Mesendoderm (in vitro differentiated cells): ENCODE measurements at regions not wholly inside any gene's neighbourhood (a gene's known extent, or its start where the extent isn't known, plus 50 kb on each side); places are given as distances from the start of the nearest gene placed in this dataset.

Source experiments
- DNase-seq: peaks from one replicate; pipeline ENCODE4 v3.0.0; 2013
- H2AK5ac ChIP-seq: 2 replicates; pipeline ENCODE4 v1.6.1; 2013; ENCODE audit warnings: low read length, inconsistent platforms
- H2BK120ac ChIP-seq: 2 replicates; pipeline ENCODE4 v1.6.1; 2013; ENCODE audit warnings: low read depth, mild to moderate bottlenecking, low read length, moderate library complexity, mixed read lengths
- H2BK15ac ChIP-seq: replicated peaks from 2 replicates; pipeline ENCODE4 v1.6.1; 2013; ENCODE audit warnings: low read depth, mild to moderate bottlenecking, moderate library complexity
- H2BK5ac ChIP-seq: 2 replicates; pipeline ENCODE4 v1.6.1; 2013; ENCODE audit warnings: low read length, inconsistent platforms
- H3K18ac ChIP-seq: 2 replicates; pipeline ENCODE4 v1.6.1; 2013; ENCODE audit warnings: mild to moderate bottlenecking, low read length, mixed read lengths
- H3K23ac ChIP-seq: one replicate; pipeline ENCODE4 v1.6.1; 2013; ENCODE audit warnings: low read length
- H3K27ac ChIP-seq: 2 replicates; pipeline ENCODE4 v1.5.1; 2013; ENCODE audit warnings: low read depth, mild to moderate bottlenecking, inconsistent platforms, low read length, moderate library complexity
- H3K27me3 ChIP-seq: 2 replicates; pipeline ENCODE4 v1.6.1; 2013; ENCODE audit warnings: low read length, control low read depth, mild to moderate bottlenecking, inconsistent platforms; ENCODE audit not compliant: insufficient read depth, poor library complexity
- H3K36me3 ChIP-seq: 2 replicates; pipeline ENCODE4 v1.6.1; 2013; ENCODE audit warnings: low read length, inconsistent platforms; ENCODE audit not compliant: control insufficient read depth, insufficient read depth
- H3K4ac ChIP-seq: one replicate; pipeline ENCODE4 v1.6.1; 2013; ENCODE audit warnings: low read depth, mild to moderate bottlenecking, low read length, moderate library complexity
- H3K4me1 ChIP-seq: 2 replicates; pipeline ENCODE4 v1.6.1; 2013; ENCODE audit warnings: low read depth, low read length, inconsistent platforms; ENCODE audit not compliant: control insufficient read depth
- H3K4me2 ChIP-seq: 2 replicates; pipeline ENCODE4 v1.6.1; 2013; ENCODE audit warnings: low read length
- H3K4me3 ChIP-seq: 2 replicates; pipeline ENCODE4 v1.5.1; 2013; ENCODE audit warnings: mild to moderate bottlenecking, low read length
- H3K56ac ChIP-seq: one replicate; pipeline ENCODE4 v1.6.1; 2013; ENCODE audit warnings: low read length
- H3K79me1 ChIP-seq: 2 replicates; pipeline ENCODE4 v1.6.1; 2013; ENCODE audit warnings: low read length, inconsistent platforms
- H3K79me2 ChIP-seq: 2 replicates; pipeline ENCODE4 v1.6.1; 2013; ENCODE audit warnings: mild to moderate bottlenecking, low read length; ENCODE audit not compliant: control insufficient read depth, insufficient read depth
- H3K9ac ChIP-seq: 2 replicates; pipeline ENCODE4 v1.6.1; 2013; ENCODE audit warnings: low read length, inconsistent platforms
- H4K5ac ChIP-seq: one replicate; pipeline ENCODE4 v1.6.1; 2013; ENCODE audit warnings: low read length
- H4K8ac ChIP-seq: one replicate; pipeline ENCODE4 v1.6.1; 2013; ENCODE audit warnings: low read depth, mild to moderate bottlenecking, control low read depth, low read length, moderate library complexity
- WGBS: extraction: QIAGEN DNeasy Blood & Tissue Kit; methylation state at CpG from one replicate; pipeline ENCODE4 v1.1.7; 2013; ENCODE audit warnings: low lambda C conversion rate, missing lambda C conversion rate; ENCODE audit not compliant: insufficient coverage; ENCODE audit errors: extremely low coverage; 5-methylcytosine and 5-hydroxymethylcytosine counted together

DNA sequence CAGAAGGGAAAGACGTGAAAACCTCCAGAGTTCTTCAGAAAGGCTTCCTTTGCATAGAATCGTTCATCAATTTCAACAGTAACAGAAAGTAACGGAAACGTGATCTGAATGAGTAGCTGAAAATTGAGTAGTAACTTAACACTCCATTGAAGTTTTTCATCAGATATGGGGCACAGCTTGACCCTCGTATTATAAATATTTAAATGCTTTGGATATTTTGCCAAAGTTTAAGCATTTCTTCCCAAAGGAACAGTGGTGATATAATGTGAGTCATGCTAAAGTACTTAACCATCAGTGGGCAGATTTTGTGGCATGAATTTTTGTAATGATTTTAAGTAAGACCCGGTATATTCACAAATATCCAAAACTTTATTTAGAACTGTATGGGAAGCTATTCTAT, 67.4 kb upstream of the ADAMTS19 start:
- Histone ChIP-seq H4K8ac (no peak overlapping the region), H3K9ac (no peak overlapping the region), H3K27me3 (no peaks in the 10 kb centered on the region), H3K4ac (no peak overlapping the region), H3K23ac (no peak overlapping the region), H2BK120ac (no peak overlapping the region), H3K4me1 (no peaks in the 10 kb centered on the region), H2BK15ac (no peak overlapping the region), H3K36me3 (no peaks in the 10 kb centered on the region), H3K4me3 (no peak overlapping the region), H3K56ac (no peak overlapping the region), H3K4me2 (no peak overlapping the region), H3K18ac (no peak overlapping the region), H3K27ac (no peak overlapping the region), H4K5ac (no peak overlapping the region), H2AK5ac (no peak overlapping the region), H3K79me1 (no peaks in the 10 kb centered on the region), H3K79me2 (no peaks in the 10 kb centered on the region), H2BK5ac (no peak overlapping the region)
- no peak for DNase-seq
- no CpG with 5 or more reads among the region's 6 CpGs for WGBS

DNA sequence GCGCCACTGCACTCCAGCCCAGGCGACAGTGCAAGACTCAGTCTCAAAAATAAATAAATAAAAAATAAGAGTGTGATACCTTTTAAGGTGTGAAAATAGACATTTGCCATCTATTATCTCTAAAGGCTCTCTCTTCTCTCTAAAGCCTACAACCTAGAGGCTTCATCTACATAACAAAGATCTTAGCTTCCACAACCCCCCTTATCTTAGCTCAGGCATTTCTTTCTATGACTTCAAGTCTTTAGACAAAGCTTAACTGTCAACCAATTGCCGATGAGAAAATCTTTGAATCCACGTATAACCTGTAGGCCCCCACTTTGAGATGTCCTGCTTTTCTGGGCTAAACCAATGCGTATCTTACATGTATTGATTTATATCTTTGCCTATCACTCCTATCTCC, 64.9 kb upstream of the ADAMTS19 start:
- no peak overlapping the region for H3K23ac ChIP-seq
- no peak overlapping the region for H3K18ac ChIP-seq
- DNase-seq, result peak; percentile 47

DNA sequence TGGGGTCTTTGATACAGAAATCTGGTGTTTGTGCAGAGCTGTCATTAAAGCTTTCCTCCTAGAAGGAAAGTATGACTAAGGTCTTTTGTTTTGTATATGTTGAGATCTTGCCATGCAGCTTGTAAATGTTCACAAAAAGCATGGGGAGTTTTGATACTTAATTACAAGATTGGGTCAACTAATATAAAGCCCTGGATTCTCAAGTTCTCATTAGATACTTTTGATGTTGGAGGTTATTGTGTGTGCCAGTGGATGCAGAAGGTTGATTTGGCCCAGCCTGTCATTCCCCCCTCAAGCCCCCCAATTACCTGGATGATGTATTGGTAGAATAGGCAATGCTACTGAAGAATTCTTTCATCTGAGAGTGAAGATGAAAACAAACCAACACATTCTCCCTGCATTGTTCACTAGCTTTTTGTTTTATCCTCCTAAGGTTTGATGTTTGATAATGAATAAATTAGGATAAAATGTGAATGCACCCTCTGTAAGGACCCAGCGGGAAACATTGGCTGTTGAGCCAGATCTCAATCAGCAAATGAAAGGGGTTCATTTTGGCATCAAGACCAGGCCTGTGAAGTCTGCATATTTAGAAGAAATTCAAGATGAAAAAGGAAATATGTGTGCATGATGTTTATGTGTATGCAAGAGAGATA, 61.9 kb upstream of the ADAMTS19 start:
- H3K4me1 ChIP-seq, result no peaks in the 10 kb centered on the region
- no peaks in the 10 kb centered on the region for H3K79me1 ChIP-seq
- no peaks in the 10 kb centered on the region for H3K27me3 ChIP-seq
- no CpG with 5 or more reads among the region's 1 CpG for WGBS
- H3K18ac ChIP-seq, result no peak overlapping the region
- no peak overlapping the region for H2AK5ac ChIP-seq
- H3K23ac ChIP-seq, result no peak overlapping the region
- H3K4me2 ChIP-seq, result no peak overlapping the region
- H2BK15ac ChIP-seq, result no peak overlapping the region
- no peak for DNase-seq
- H3K4me3 ChIP-seq, result no peak overlapping the region
- no peak overlapping the region for H3K56ac ChIP-seq
- H3K9ac ChIP-seq, result no peak overlapping the region
- no peak overlapping the region for H2BK5ac ChIP-seq
- no peak overlapping the region for H4K5ac ChIP-seq
- no peak overlapping the region for H2BK120ac ChIP-seq
- H3K4ac ChIP-seq, result no peak overlapping the region
- H3K79me2 ChIP-seq, result no peaks in the 10 kb centered on the region
- no peaks in the 10 kb centered on the region for H3K36me3 ChIP-seq
- H4K8ac ChIP-seq, result no peak overlapping the region
- H3K27ac ChIP-seq, result no peak overlapping the region

More for the DNA sequence above, 64.9 kb upstream of the ADAMTS19 start:
- H3K27me3 ChIP-seq, result no peaks in the 10 kb centered on the region
- H2BK120ac ChIP-seq, result no peak overlapping the region
- H2BK15ac ChIP-seq, result no peak overlapping the region
- H2AK5ac ChIP-seq, result no peak overlapping the region
- no CpG with 5 or more reads among the region's 5 CpGs for WGBS
- H3K79me1 ChIP-seq, result no peaks in the 10 kb centered on the region
- H2BK5ac ChIP-seq, result no peak overlapping the region
- H4K8ac ChIP-seq, result no peak overlapping the region
- no peaks in the 10 kb centered on the region for H3K36me3 ChIP-seq
- H3K4me3 ChIP-seq, result no peak overlapping the region
- no peak overlapping the region for H3K4me2 ChIP-seq
- H3K4ac ChIP-seq, result no peak overlapping the region
- H4K5ac ChIP-seq, result no peak overlapping the region
- no peak overlapping the region for H3K56ac ChIP-seq
- H3K9ac ChIP-seq, result no peak overlapping the region
- H3K27ac ChIP-seq, result no peak overlapping the region
- no peaks in the 10 kb centered on the region for H3K4me1 ChIP-seq
- H3K79me2 ChIP-seq, result no peaks in the 10 kb centered on the region

DNA sequence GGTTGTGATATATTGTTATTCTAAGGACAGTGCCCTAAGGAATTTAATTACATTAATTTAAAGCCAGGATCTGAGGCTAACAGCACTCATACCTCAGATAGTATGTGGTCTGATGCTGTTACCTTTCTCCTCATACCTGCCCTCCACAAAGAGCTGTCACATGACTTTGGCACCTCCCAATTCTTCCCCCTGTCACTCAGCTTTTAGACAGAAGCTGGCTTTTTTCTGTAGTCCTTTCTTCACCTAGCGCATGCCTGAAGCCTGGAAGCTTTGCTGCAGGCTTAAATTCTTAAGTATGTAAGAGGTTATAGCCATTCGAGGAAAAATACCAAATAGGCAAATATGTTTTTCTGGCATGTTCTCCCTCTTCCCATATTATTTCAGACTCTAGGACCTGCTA, 61.0 kb upstream of the ADAMTS19 start:
- Histone ChIP-seq H3K9ac (no peak overlapping the region), H4K8ac (no peak overlapping the region), H3K27ac (no peak overlapping the region), H3K79me1 (no peaks in the 10 kb centered on the region), H3K36me3 (no peaks in the 10 kb centered on the region), H3K18ac (no peak overlapping the region), H4K5ac (no peak overlapping the region), H2BK15ac (no peak overlapping the region), H3K4me2 (no peak overlapping the region), H3K4ac (no peak overlapping the region), H3K4me3 (no peak overlapping the region), H3K56ac (no peak overlapping the region), H2AK5ac (no peak overlapping the region), H2BK5ac (no peak overlapping the region), H3K79me2 (no peaks in the 10 kb centered on the region), H3K4me1 (no peaks in the 10 kb centered on the region), H2BK120ac (no peak overlapping the region), H3K27me3 (no peaks in the 10 kb centered on the region), H3K23ac (no peak overlapping the region)
- no CpG with 5 or more reads among the region's 2 CpGs for WGBS
- DNase-seq, result peak; percentile 57

DNA sequence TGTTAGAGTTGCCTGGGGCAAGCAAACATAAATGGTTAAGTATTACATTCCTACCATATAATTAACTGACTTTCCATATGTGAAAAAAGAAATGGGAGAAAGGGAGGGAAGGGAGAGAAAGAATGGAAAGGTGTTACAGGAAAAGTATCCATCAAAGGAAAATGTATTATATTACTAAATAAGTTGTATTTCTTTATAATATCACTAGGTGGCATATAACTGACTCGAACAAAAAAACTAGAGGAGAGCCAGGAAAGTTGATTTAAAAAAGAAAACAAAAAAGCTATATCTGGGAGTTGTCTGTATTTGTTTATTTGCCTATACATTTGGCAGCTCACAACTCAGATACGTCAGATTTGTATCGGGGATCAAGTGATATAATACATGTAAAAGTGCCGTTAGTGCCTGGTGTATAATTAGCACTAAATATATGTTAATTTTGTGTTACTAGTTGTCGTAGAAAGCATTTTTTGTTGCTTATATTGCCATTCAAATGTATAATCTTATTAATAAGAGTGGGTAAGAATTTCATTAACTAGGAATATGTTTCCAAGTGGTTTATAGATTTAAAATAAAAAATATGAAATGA, 59.6 kb upstream of the ADAMTS19 start:
- Histone ChIP-seq H3K56ac (no peak overlapping the region), H4K5ac (no peak overlapping the region), H2BK15ac (no peak overlapping the region), H3K23ac (no peak overlapping the region), H3K4me3 (no peak overlapping the region), H3K27ac (no peak overlapping the region), H4K8ac (no peak overlapping the region), H3K18ac (no peak overlapping the region), H2BK120ac (no peak overlapping the region), H3K4ac (no peak overlapping the region), H3K79me1 (no peaks in the 10 kb centered on the region), H3K79me2 (no peaks in the 10 kb centered on the region), H3K9ac (no peak overlapping the region), H3K4me2 (no peak overlapping the region), H3K36me3 (no peaks in the 10 kb centered on the region), H2BK5ac (no peak overlapping the region), H3K4me1 (no peaks in the 10 kb centered on the region), H2AK5ac (no peak overlapping the region), H3K27me3 (no peaks in the 10 kb centered on the region)
- DNase-seq, result no peak
- WGBS, result no CpG with 5 or more reads among the region's 5 CpGs

DNA sequence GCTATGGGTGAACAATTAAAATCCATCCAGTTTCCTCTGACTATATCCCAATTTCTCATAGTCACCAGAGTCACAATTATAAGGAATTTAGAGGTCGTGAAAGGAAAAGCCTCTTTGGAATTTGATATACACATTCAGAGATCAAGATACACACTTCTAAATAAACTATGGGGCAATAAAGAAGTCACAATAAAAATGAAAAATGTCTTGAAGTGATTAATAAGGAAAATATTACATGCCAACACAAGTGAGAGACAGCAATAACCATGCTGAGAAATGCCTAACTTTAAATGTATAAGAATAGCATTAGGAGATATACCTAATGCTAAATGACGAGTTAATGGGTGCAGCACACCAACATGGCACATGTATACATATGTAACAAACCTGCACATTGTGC, 54.9 kb upstream of the ADAMTS19 start:
- Histone ChIP-seq H3K27me3 (no peaks in the 10 kb centered on the region), H2BK120ac (no peak overlapping the region), H3K18ac (no peak overlapping the region), H3K79me1 (no peaks in the 10 kb centered on the region), H3K36me3 (no peaks in the 10 kb centered on the region), H3K4me3 (no peak overlapping the region), H3K56ac (no peak overlapping the region), H4K8ac (no peak overlapping the region), H3K27ac (no peak overlapping the region), H4K5ac (no peak overlapping the region), H3K9ac (no peak overlapping the region), H3K79me2 (no peaks in the 10 kb centered on the region), H3K4me2 (no peak overlapping the region), H3K23ac (no peak overlapping the region), H3K4me1 (no peaks in the 10 kb centered on the region), H2BK15ac (no peak overlapping the region), H3K4ac (no peak overlapping the region), H2AK5ac (no peak overlapping the region), H2BK5ac (no peak overlapping the region)
- no CpG with 5 or more reads among the region's 2 CpGs for WGBS
- no peak for DNase-seq
